ENCODE measurements at regions not wholly inside any gene's neighbourhood (a gene's known extent, or its start where the extent isn't known, plus 50 kb on each side); places are given as distances from the start of the nearest gene placed in this dataset.

DNA sequence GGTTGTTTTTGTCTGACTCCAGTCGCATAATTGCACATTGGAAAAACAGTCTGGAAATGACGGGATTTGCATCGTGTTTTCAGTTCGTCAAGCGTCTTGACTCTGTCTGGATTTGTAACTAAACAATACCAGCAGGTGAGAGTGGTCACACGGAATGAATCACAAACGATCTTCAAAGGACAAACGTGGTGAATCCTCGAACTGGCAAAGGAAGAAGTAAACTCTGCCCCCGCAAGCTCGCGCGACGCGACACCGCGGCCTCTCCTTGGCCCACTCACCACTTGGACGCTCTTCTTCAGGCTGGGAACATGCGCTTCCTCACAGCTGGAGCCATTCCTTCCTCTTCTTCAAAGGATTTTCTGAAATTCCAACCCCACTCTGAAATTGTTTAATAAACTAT, 352.6 kb downstream of the THBS2 start:
- TF ChIP-seq, protein P1, sequence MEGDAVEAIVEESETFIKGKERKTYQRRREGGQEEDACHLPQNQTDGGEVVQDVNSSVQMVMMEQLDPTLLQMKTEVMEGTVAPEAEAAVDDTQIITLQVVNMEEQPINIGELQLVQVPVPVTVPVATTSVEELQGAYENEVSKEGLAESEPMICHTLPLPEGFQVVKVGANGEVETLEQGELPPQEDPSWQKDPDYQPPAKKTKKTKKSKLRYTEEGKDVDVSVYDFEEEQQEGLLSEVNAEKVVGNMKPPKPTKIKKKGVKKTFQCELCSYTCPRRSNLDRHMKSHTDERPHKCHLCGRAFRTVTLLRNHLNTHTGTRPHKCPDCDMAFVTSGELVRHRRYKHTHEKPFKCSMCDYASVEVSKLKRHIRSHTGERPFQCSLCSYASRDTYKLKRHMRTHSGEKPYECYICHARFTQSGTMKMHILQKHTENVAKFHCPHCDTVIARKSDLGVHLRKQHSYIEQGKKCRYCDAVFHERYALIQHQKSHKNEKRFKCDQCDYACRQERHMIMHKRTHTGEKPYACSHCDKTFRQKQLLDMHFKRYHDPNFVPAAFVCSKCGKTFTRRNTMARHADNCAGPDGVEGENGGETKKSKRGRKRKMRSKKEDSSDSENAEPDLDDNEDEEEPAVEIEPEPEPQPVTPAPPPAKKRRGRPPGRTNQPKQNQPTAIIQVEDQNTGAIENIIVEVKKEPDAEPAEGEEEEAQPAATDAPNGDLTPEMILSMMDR (conservative IDR thresholded peaks at IDR 0.05 in 1 of 2, IDR thresholded peaks at IDR 0.05 in 1 of 2; ENCODE audit: extremely low read depth in 1 of 2, insufficient read depth in 1 of 2, low read depth in 1 of 2, low read length in 2 of 2) = no peak
- no peak for TF ChIP-seq EZH2 (IDR thresholded peaks at IDR 0.05; ENCODE audit: borderline replicate concordance, low read length)

All from mammary epithelial cell (primary cell).